Left renal pelvis (tissue), 4 donors: ENCODE measurements at regions not wholly inside any gene's neighbourhood (a gene's known extent, or its start where the extent isn't known, plus 50 kb on each side); places are given as distances from the start of the nearest gene placed in this dataset.
"Not testable (repeated sequence)": the region's sequence is repeated elsewhere in the genome, so short reads cannot be mapped to it uniquely, and the experiment has no call there.

ENCODE experiments used
- DNase-seq, 4 donors: peaks; one replicate each; pipeline ENCODE4 v3.0.0-alpha.2; 2013; ENCODE audit warnings: low read depth in 4 of 4, low spot score in 3 of 4

DNA sequence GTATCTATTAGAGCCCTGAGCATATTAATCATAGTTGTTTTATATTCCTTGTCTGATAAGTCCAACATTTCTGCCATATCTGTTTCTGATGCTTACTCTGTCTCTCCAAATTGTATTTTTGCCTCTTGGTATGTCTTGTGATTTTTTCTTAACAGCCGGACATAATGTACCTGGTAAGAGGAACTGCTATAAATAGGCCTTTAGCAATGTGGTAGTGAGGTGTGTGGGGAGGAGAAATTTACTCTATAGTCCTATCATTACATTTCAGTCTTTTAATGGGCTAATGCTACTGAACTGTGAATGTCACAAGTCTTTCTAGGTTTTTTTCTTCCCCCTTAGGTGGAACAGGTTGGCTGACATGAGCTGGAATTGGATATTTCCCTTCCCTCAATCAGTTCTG is 176.1 kb upstream of the FGF10 start:
- DNase-seq = no peak

DNA sequence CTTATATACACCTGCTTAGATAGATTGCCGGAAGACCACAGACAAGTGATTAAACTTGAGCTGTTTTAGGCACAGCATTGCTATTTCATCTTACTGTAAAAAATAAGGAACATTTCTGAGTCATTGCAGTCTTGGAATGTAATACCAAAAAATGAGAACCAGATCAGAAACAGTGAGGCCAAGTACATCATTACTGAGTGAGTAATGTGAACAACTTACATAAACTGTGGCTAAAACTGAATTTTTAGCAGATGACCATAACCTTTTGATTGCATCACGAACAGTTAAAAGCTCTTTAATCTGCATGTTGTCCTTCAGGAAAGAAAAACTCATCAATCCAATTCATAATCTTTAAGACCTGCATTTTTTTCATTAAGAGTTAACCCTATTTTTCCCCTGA is 157.1 kb upstream of the FGF10 start:
- DNase-seq = no peak

DNA sequence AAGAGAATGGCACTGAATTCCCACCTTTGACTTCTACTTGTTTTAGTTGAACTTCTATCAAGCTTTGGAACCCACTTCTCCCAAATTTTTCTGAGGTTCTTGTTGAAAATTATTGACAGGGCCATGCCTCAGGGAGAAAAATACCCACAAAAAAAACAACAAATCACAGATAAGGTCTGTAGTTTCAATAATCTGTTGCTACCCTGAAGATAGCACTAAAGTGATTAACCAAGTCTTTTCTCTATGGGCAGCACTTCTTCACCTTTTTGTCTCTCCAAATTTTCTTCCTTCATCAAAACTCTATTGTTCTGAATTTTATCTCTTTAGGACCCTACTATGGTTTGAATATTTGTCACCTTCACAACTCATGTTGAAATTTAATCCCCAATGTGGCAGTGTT is 154.3 kb upstream of the FGF10 start:
- DNase-seq = no peak

DNA sequence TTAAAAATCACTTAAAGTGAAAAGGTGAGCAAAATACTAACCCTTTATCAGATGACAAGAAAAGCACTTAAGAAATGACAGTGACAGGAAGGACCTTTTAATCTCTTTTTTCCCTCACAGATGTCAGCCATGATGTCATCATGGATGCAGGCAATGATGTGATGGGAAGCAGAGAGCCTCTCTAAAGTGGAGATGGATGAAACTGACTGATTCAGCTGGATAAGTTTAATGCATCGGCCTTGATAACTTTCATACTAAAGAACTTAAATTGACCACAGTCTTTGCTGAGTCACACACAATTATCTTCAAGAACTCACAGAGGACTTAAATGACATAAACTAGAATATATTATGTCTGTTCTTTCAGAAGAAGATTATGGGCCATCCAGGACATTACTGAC is 153.2 kb upstream of the FGF10 start:
- DNase-seq = no peak

DNA sequence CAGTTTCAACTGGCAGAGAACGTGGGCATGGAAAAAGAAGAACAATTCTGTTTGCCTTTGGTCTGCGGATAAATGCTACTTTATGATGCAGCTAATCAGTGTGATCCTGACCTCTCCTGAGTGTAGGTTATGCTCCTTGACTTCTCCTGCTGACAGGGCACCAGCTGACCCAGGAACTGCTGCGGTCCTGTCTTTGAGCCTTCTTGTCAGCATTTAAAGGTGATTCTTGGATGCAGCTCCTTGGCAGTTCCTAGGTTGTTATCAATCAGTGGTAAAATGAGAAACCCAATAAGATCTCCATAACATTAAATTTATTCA is 150.3 kb upstream of the FGF10 start:
- DNase-seq = no peak

DNA sequence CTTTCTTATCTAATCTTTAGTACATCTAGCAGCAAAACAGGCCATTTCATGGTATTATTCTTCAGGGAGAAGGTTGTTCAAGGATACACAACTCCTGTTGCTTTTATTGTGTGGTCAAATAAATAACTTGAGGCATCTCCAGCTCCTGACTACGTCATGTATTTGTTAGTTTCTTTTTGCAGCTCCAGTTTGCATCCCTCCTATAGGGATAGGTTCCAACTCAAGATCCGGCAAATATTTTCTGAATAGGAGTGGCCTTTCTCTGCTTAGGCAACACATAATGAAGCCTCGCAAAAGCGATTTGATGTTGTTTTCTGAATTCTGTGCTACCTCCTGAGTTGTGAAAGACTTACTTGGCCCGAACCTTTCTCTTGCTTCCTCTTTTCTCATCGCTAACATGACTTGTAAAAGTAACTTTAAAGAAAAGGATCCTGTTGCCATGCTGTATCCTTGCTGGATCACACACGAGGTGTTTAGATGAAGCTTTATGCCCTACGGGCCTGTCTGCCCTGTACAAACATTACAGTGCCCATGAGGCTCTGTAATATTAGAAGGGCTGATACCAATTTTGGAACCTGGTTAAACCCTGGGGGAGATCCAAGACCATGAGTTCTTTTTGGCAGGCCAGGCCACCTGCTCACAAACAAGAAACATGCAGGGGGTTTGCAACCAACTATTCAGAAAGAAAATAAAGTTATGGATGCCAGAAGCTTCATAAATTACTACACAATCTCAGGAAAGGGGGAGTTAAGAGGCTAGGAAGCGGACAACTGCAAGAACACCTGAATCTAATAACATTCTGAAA is 149.8 kb upstream of the FGF10 start:
- no peak for DNase-seq

DNA sequence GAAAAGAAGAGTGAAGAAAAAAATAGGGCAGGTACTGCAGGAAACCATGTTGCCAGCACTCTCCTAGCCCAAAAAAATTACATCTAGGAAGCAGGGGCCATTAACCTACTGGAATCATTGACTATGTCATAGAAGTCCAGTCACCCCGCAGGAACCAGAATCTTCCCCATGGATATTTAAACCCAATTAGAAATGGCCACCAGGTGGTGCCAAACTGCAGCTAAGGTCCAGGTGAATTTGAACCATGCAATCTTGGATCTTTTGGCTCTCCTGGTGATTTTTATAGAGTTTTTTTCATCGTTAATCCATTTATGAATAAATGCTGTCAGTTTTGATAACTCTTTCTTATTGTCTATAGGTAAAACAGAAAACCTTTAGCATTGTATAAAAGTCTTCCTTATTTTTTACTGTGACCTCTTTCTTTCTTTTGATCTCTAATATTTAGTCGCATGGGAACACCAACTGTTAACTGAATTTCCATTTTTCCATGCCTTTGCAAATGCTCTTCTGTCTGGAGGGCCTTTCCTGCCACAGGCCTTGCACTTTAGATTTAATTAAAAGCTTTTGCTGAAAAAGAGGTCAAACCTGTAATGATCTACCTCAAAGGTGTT is 147.5 kb upstream of the FGF10 start:
- peak in 1 of 4 donors; percentile 8 for DNase-seq

DNA sequence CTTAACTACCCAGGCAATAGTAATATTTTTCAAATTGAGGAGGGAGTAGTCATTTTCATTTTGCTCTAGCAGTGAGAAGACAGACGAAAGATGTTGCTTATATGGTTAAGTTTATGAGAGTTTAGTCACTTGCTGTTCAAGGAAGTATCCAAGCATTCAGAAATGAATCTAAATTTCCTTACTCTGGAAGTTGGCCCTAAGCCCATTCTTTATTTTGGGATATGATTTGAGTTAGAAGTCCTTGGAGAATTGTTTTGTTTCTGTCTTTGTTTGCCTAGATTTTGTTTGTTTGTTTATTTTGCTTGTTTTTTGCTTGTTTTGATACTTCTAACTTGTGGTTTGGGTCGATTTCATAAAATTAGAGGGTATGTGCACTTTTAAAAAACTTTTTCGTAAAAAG is 146.4 kb upstream of the FGF10 start:
- no peak for DNase-seq

DNA sequence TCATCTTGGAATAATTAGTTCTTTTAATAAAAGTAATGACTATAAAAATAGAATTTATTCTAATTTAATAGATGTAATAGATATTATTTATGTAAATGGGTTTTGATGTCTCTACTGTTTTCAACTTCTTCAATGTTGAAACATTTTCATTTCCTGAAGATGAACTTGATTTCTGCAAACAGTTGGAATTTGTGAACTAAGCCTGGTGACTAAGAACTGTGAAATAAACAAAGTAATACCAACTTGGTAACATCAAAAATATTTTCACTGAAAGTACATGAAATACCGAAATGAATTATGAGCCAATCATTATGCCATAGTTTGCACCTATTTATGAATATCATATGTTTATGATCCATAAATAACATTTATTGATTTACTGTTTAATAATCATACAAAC is 143.8 kb upstream of the FGF10 start:
- DNase-seq = no peak

DNA sequence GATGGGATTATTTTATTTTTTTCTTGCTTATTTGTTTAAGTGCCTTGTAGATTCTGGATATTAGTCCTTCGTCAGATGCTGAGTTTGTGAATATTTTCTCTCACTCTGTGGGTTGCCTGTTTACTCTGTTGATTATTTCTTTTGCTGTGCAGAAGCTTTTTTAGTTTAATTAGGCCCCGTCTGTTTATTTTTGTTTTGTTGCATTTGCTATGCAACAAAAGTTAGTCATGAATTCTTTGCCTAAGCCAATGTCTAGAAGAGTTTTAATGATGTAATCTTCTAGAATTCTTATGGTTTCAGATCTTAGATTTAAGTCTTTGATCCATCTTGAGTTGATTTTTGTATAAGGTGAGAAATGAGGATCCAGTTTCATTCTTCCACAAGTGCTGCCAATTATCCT is 142.5 kb upstream of the FGF10 start:
- not testable (repeated sequence) for DNase-seq

DNA sequence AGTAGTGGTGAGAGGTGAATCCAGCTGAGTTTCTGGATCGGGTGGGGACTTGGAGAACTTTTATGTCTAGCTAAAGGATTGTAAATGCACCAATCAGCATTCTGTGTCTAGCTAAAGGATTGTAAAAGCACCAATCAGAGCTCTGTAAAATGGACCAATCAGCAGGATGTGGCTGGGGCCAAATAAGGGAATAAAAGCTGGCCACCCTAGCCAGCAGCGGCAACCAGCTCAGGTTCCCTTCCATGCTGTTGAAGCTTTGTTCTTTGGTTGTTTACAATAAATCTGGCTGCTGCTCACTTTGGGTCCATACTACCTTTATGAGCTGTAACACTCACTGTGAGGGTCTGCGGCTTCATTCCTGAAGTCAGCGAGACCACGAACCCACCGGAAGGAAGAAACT is 141.6 kb upstream of the FGF10 start:
- DNase-seq = not testable (repeated sequence)

DNA sequence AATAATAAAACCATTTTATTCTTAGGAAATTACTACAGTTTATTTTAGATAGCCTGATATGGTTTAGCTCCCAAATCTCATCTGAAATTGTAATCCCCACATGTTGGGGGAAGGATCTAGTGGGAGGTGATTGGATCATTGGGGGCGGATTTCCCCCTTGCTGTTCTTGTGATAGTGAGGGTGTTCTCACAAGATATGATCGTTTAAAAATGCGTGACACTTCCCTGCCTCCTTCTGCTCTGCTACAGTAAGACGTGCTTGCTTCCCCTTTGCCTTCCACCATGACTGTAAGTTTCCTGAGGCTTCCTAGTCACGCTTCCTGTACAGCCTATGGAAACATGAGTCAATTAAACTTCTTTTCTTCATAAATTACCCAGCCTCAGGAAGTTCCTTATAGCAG is 122.4 kb upstream of the FGF10 start:
- DNase-seq = no peak

DNA sequence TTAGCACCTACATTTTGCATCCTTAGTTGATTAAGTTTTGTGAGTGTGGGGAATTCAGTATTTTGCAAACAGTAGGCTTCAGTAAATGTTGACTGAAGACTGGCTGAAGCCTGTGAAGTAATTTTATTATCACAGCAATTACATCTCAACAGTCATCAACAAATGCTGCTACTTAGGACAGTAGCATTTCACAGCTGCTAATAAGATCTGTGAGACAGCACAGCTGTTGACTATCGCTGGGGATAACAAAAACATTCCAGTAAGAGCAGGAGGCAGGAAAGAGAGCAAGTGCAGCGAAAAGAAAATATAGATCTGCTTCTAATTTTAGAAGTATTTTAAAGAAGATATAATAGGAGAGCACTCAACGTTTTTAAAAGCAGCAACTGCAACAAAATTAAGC is 117.3 kb upstream of the FGF10 start:
- peak in 3 of 4 donors; percentile 48 to 58 (median 51) for DNase-seq

DNA sequence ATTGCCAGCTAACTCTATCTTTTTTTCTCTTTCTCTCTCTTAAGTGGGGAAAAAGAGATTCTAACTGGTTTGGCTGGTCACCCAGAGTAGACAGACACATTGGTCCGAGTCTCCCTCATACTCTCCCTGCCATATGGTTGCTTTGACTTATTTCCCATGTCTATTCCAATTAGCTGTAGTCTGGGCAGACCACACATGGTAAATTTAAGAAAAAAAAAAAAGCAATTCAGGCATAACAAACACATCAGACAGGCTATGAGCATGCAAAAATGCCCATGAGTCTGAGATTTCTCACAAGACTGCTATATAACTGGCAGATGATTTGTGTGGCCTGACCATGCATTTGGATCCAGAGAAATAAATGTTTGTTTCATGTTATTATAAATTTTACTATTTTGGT is 110.2 kb upstream of the FGF10 start:
- DNase-seq = no peak

DNA sequence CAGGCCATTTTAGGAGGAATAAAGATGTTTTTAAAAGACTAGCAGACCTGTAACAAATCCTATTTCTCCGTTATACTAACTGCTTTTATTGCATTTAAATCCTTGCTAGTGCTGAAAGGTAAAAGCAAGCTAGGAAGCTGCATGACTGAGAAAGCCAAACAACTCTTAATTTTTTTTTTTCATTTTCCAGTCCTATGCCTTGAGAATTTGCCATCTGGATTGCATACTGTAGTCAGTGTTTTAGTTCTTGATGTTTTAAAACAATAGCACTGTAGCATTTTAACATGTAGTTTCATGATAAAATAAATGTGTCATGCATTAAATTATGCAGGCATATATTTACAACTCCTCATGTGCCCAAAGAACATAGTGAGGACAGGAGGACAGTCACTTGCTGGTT is 108.4 kb upstream of the FGF10 start:
- no peak for DNase-seq

DNA sequence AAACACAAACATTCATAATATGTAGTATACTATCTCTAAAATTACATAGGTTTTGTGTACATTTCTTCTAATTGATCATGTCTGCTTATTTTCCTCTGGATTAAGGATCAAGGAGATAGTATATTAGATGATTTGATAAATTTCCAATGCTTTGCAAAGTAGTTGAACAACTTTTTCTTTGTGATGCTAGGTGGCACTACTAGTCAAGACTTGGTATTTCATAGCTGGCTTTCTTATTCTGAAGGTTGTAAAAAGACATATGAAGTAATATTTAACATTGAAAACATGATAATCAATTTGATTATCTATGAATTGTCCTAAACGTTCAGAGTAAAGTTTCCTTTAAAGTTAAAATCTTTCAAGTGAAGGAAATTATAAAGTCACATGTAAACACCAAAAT is 106.1 kb upstream of the FGF10 start:
- DNase-seq = no peak

DNA sequence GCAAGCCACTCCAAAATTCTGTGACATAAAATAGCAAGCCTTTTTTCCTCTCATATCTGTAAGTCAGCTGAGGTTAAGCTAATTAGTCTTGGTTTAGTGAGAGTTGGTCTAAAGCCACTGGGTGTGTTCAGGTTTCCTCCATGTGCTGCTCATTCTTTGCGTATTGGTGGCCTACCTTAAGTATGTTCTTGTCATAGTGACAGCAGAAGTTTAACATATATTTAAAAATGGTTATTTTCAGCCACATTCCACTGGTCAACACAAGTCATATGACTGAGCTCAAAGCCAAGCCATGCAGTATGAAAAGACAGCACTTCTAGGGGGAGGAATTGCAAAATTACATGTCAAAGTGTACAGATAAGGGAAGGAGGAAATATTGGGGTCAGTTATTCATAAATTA is 100.5 kb upstream of the FGF10 start:
- no peak for DNase-seq

DNA sequence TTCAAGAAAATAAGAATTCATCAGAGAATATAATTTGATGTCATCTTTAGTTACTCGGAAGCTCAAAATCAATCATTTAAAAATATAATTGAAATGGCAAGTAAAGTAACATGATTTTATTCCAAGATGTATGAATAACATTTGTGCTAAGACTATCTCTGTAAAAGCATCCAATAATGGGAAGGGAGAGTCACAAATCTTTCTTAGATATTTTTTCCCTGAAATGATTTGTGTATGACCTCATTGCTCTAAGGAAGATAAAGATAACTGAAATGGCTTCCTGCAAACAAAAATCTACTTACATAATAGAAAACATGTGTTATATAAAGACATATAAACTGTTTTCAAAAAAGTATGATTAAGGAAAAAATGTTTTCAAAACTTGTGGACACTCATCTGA is 97.4 kb upstream of the FGF10 start:
- DNase-seq = no peak

DNA sequence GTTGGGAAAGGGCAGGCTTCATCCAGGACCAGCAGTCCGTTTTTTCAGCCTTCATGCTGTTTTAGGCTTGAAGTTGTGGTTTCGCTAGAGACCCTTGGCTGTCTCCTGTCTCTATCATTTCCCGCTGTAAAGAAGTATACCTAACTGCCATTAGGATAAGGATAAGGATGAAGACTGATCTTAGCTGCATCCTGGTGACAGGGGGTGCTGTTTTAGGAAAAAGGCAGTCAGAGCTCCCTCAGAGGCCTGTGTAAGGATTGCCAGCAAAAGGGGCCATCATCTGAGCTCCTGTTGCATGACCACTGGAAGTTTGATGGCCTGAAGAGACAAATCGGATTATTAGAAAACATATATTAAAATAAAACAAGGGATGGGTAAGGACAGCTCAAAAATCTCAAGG is 64.8 kb upstream of the FGF10 start:
- no peak for DNase-seq

DNA sequence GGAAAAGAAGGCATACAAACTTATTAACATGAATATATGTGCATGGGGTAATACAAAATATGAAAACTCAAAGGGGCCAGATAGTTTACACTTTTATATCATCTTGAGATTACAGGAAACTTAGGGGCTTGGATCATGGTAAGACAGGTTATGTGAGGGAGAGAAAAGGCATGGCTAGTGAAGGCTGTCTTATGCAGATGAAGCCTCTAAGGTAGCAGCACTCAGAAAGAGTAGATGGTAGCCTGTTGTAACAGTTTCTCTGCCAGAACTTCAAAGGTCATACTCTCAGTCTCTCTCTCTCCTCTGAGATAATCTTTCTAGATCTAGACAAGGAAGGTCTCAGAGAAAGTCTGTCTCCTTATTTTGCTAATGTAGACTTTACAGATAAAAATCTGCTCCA is 57.2 kb upstream of the FGF10 start:
- DNase-seq = no peak

DNA sequence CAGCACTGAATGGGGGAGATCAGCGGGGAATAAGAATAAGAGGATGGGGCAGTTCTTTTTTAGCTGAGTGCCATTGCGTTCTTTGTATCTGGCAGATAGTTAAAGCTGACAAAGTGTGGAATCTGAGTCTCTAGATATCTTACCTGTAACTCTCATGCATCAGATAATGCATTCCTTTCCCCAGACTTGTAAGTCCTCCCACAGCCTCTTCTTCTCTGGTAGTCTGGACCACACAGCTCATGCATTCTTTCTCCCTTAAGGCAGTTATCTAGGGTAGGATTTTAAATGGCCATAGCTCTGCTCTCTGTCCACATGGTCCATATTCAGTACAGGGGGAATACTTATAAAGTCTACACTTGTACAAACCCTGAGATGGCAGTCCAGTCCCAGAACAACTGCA is 54.0 kb upstream of the FGF10 start:
- no peak for DNase-seq

DNA sequence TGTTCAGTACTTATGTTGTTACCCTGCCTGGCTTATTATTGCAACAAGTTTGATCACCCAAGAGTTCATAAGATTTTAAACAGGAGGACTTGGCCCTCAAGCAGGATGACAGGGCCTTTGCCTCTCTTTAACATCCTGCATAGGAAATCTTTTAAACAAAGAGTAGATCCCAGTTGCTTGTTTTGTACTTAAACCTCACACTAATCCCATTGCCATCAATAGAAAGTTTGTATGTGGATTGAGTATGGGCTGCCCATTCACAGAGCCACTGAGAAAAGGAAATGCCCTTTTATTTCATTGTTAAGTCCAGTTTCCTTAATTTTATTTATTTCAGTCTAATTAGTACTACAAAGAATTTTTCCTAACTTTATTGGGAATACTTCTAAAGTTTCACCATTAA is 52.2 kb upstream of the FGF10 start:
- no peak for DNase-seq

DNA sequence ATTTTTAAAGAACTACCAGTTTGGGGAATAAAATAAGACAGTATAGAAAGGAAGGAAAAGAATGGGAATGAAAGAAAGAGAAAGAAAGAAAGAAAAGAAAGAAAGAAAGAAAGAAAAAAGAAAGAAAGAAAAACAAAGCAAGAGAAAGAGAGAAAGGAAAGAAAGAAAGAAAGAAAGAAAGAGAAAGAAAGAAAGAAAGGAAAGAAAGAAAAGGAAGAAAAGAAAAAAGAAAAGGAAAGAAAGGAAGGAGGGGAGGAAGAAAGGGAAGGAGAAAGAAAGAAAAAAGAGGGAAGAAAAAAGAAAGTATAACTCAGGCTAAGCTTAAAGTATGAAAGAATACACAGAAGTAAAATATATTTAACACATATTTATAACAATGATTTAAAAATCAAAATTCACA is 51.0 kb upstream of the FGF10 start:
- DNase-seq = no peak
